Activated CD8-positive, alpha-beta T cell treated with anti-CD3 and anti-CD28 coated beads for 36 hours (primary cell): ENCODE measurements at regions not wholly inside any gene's neighbourhood (a gene's known extent, or its start where the extent isn't known, plus 50 kb on each side); places are given as distances from the start of the nearest gene placed in this dataset.

Experiments
- ATAC-seq: fragments of 200-7000 bp; cut with Tn5 transposase; one replicate; pipeline ENCODE4 v1.10.0; 2021; ENCODE audit warnings: mild to moderate bottlenecking, moderate library complexity
- CTCF ChIA-PET: fragments of 350-600 bp; sonication (Branson Sonifier 250); formaldehyde crosslinking; loops from one replicate; lab custom pipeline; 2021; ENCODE audit warnings: antibody characterized with exemption; lab: Charles Lee
- POLR2A ChIA-PET: fragments of 350-600 bp; sonication (Branson Sonifier 250); formaldehyde crosslinking; loops from one replicate; lab custom pipeline; 2021; ENCODE audit warnings: antibody characterized with exemption; lab: Charles Lee
- DNase-seq: peaks from one replicate; pipeline ENCODE4 v3.0.0-alpha.2; 2020
- H3K27ac Mint-ChIP-seq: one replicate; pipeline ENCODE4 v1.8.0; 2021; ENCODE audit warnings: mild to moderate bottlenecking, mixed read lengths
- H3K27me3 Mint-ChIP-seq: one replicate; pipeline ENCODE4 v1.8.0; 2021; ENCODE audit warnings: mixed read lengths
- H3K36me3 Mint-ChIP-seq: one replicate; pipeline ENCODE4 v1.8.0; 2021; ENCODE audit warnings: low read depth, mixed read lengths
- H3K4me1 Mint-ChIP-seq: one replicate; pipeline ENCODE4 v1.8.0; 2021; ENCODE audit warnings: low read depth, mixed read lengths
- H3K4me3 Mint-ChIP-seq: one replicate; pipeline ENCODE4 v1.8.0; 2021; ENCODE audit warnings: mild to moderate bottlenecking, moderate library complexity, mixed read lengths
- H3K9me3 Mint-ChIP-seq: one replicate; pipeline ENCODE4 v1.8.0; 2021; ENCODE audit warnings: mixed read lengths
- intact Hi-C: fragments of 100-400 bp; cut with micrococcal nuclease; formaldehyde crosslinking; loops from one replicate; pipeline ENCODE4 v1.10.0; 2022
- TF ChIP-seq, protein P1 (sequence below): fragments of 200-600 bp; IDR thresholded peaks from one replicate; pipeline ENCODE4 v1.8.0; 2022; ENCODE audit warnings: antibody characterized with exemption, mild to moderate bottlenecking

DNA sequence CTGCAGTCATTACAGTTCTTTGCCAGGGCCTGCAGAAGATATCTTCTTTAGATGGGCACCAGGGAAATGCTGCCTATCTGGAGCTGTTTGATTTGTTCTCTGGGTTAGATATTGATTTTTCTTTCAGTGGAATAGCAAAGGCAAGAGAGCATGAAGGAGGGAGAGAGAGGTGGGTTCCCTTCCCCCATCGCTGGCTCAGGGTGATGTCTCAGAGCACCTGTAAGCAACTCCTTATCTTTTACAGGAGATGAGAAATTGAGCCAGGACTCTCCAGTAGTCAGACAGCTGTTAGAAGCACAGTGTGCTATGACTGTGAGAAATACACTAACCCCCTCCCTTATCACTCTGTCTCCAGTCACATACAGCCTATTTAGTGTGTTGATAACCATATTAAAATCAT is 89.3 kb upstream of the SLC24A5 start:
- Mint-ChIP-seq H3K27me3 (peaks cover 7% of the 10 kb centered on the region), H3K9me3 (no peaks in the 10 kb centered on the region), H3K4me3 (no peak overlapping the region), H3K27ac (no peak overlapping the region), H3K4me1 (no peaks in the 10 kb centered on the region), H3K36me3 (no peaks in the 10 kb centered on the region)
- intact Hi-C loops: no loop called here
- ATAC-seq (no peak), DNase-seq (no peak)
- ChIA-PET POLR2A (no interaction called here), CTCF (no interaction called here)
- TF ChIP-seq, protein P1, sequence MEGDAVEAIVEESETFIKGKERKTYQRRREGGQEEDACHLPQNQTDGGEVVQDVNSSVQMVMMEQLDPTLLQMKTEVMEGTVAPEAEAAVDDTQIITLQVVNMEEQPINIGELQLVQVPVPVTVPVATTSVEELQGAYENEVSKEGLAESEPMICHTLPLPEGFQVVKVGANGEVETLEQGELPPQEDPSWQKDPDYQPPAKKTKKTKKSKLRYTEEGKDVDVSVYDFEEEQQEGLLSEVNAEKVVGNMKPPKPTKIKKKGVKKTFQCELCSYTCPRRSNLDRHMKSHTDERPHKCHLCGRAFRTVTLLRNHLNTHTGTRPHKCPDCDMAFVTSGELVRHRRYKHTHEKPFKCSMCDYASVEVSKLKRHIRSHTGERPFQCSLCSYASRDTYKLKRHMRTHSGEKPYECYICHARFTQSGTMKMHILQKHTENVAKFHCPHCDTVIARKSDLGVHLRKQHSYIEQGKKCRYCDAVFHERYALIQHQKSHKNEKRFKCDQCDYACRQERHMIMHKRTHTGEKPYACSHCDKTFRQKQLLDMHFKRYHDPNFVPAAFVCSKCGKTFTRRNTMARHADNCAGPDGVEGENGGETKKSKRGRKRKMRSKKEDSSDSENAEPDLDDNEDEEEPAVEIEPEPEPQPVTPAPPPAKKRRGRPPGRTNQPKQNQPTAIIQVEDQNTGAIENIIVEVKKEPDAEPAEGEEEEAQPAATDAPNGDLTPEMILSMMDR: no peak

- POLR2A ChIA-PET: no interaction called here
- H3K27me3 Mint-ChIP-seq: peaks cover 5% of the 10 kb centered on the region
- H3K9me3 Mint-ChIP-seq: no peaks in the 10 kb centered on the region
- intact Hi-C loops: no loop called here
- H3K27ac Mint-ChIP-seq: no peak overlapping the region
- TF ChIP-seq, protein P1: no peak
- CTCF ChIA-PET: no interaction called here
- H3K4me1 Mint-ChIP-seq: no peaks in the 10 kb centered on the region
- ATAC-seq (no peak), DNase-seq (no peak)
- H3K36me3 Mint-ChIP-seq: no peaks in the 10 kb centered on the region
- no peak overlapping the region for H3K4me3 Mint-ChIP-seq
These were observed 88.8 kb upstream of the SLC24A5 start for GRCh38 chr15:48031973-48032372.

GRCh38 chr15:48032911-48033310 is 87.9 kb upstream of the SLC24A5 start:
- no peak overlapping the region for H3K4me3 Mint-ChIP-seq
- TF ChIP-seq, protein P1: no peak
- H3K27ac Mint-ChIP-seq: no peak overlapping the region
- ChIA-PET CTCF (no interaction called here), POLR2A (no interaction called here)
- peaks cover 8% of the 10 kb centered on the region for H3K27me3 Mint-ChIP-seq
- no peaks in the 10 kb centered on the region for H3K9me3 Mint-ChIP-seq
- H3K36me3 Mint-ChIP-seq: no peaks in the 10 kb centered on the region
- ATAC-seq (no peak), DNase-seq (no peak)
- no peaks in the 10 kb centered on the region for H3K4me1 Mint-ChIP-seq
- intact Hi-C loops: no loop called here

- intact Hi-C loops: no loop called here
- no peaks in the 10 kb centered on the region for H3K9me3 Mint-ChIP-seq
These were observed 82.6 kb upstream of the SLC24A5 start for GRCh38 chr15:48038221-48038620.

GRCh38 chr15:48040166-48040817 is 80.5 kb upstream of the SLC24A5 start:
- Mint-ChIP-seq H3K4me1 (no peaks in the 10 kb centered on the region), H3K36me3 (no peaks in the 10 kb centered on the region), H3K27me3 (peaks cover 6% of the 10 kb centered on the region), H3K4me3 (no peak overlapping the region), H3K9me3 (no peaks in the 10 kb centered on the region), H3K27ac (no peak overlapping the region)
- peak; percentile 11 for DNase-seq
- ChIA-PET POLR2A (no interaction called here), CTCF (no interaction called here)
- TF ChIP-seq, protein P1: no peak
- ATAC-seq: peak; percentile 49
- intact Hi-C loops: no loop called here

More at GRCh38 chr15:48038221-48038620, 82.6 kb upstream of the SLC24A5 start:
- no peak for DNase-seq
- no peaks in the 10 kb centered on the region for H3K4me1 Mint-ChIP-seq
- no peak overlapping the region for H3K4me3 Mint-ChIP-seq
- TF ChIP-seq, protein P1: no peak
- H3K27ac Mint-ChIP-seq: no peak overlapping the region
- CTCF ChIA-PET: no interaction called here
- POLR2A ChIA-PET: no interaction called here
- ATAC-seq: no peak
- peaks cover 8% of the 10 kb centered on the region for H3K27me3 Mint-ChIP-seq
- no peaks in the 10 kb centered on the region for H3K36me3 Mint-ChIP-seq
